ENCODE measurements at regions not wholly inside any gene's neighbourhood (a gene's known extent, or its start where the extent isn't known, plus 50 kb on each side); places are given as distances from the start of the nearest gene placed in this dataset.

DNA sequence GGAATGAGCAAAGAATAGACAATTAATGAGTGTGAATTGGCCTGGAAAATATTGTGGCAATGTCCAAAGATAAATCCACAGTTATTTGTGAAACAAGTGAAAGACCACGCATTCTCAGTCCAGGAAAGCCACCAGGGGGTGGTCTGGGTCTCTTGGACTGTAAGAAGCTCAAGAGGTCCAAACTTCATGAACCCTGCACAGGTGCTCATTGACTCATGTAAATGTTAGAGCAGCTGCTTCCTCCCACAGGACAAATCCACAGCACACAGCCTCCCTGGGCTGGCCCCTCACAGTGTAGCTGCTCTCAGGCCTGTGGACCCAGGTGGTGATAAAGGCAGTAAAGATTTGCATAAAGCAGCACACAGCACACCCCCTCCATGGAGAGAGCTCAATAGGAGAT lies 114.0 kb downstream of the ZNF280B start:
- Histone ChIP-seq H3K27me3 (no peaks in the 10 kb centered on the region), H3K36me3 (no peaks in the 10 kb centered on the region), H3K9me3 (no peaks in the 10 kb centered on the region), H3K4me1 (no peaks in the 10 kb centered on the region), H3K27ac (no peak overlapping the region), H3K4me3 (no peak overlapping the region)
- no peak for DNase-seq
- intact Hi-C loops (cut with DNase I; ENCODE audit: low total_unique reads), result no loop called here
- TF ChIP-seq, protein P1, sequence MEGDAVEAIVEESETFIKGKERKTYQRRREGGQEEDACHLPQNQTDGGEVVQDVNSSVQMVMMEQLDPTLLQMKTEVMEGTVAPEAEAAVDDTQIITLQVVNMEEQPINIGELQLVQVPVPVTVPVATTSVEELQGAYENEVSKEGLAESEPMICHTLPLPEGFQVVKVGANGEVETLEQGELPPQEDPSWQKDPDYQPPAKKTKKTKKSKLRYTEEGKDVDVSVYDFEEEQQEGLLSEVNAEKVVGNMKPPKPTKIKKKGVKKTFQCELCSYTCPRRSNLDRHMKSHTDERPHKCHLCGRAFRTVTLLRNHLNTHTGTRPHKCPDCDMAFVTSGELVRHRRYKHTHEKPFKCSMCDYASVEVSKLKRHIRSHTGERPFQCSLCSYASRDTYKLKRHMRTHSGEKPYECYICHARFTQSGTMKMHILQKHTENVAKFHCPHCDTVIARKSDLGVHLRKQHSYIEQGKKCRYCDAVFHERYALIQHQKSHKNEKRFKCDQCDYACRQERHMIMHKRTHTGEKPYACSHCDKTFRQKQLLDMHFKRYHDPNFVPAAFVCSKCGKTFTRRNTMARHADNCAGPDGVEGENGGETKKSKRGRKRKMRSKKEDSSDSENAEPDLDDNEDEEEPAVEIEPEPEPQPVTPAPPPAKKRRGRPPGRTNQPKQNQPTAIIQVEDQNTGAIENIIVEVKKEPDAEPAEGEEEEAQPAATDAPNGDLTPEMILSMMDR (IDR thresholded peaks at IDR 0.05), result no peak
- no peak for TF ChIP-seq POLR2A (IDR thresholded peaks at IDR 0.05)

DNA sequence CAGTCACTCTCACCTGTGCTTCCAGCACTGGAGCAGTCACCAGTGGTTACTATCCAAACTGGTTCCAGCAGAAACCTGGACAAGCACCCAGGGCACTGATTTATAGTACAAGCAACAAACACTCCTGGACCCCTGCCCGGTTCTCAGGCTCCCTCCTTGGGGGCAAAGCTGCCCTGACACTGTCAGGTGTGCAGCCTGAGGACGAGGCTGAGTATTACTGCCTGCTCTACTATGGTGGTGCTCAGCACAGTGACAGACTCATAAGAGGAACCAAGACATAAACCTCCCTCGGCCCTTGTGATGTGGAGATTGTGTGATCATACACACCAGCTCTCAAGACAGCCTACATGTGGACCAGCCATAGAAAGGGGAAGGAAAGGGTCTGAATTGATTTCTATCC lies 113.3 kb downstream of the ZNF280B start:
- intact Hi-C loops (cut with DNase I; ENCODE audit: low total_unique reads), result no loop called here
- no peak for DNase-seq
- H3K4me1 ChIP-seq, result no peaks in the 10 kb centered on the region
- no peak overlapping the region for H3K27ac ChIP-seq
- no peaks in the 10 kb centered on the region for H3K27me3 ChIP-seq
- TF ChIP-seq POLR2A (IDR thresholded peaks at IDR 0.05), result no peak
- TF ChIP-seq, protein P1 (IDR thresholded peaks at IDR 0.05), result no peak
- no peaks in the 10 kb centered on the region for H3K9me3 ChIP-seq
- no peak overlapping the region for H3K4me3 ChIP-seq
- H3K36me3 ChIP-seq, result no peaks in the 10 kb centered on the region

DNA sequence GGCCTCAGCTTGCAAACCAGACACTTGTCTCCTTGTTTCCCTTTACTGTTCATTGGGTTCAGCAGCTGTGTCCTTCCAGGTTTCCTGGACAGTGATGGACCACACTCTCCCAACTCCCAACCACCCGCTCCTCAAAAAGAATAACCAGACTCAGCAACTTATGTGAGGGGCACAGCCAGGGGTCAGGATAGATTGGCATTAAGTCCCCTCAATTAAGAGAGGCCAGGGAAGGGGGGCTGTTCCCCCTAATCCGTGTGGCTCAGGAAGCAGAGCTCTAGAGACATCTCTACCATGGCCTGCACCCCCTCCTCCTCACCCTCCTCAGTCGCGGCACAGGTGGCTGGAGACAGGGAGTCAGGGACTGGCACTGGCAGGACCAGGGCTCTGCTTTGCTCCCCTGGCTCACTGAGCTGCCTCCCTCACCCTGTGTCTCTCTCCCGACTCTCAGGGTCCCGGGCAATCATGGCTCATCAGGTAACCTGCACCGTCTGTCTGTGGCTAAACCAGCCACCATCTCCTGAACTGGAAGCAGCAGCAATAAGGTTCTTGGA lies 111.7 kb downstream of the ZNF280B start:
- H3K27ac ChIP-seq, result no peak overlapping the region
- intact Hi-C loops (cut with DNase I; ENCODE audit: low total_unique reads), result no loop called here

DNA sequence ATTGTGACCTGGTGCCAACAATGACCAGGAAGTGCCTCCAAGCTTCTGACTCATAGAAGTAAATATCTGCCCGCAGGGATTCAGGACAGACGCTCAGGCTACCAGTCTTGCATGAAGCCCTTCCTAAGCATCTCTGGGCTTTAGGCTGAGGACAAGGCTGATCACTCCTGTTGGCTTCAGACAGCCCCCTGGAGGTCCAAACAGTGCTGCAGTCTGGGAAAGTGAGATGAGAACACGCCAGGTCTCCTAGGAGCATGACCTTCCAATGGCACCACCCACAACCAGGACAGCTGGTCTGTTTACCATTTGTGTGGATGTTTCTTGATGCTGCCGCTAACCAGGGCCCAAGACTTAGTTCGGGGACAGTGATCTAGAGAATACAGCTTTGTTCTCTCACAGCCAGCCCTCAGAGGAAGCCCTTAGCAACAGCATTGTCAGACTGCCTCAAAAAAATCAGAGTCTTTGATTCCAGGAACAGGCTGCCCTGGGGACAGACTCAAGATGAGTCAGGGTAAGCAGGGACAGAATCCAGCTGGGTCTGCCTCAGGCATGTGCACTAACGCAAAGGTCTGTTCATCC lies 111.2 kb downstream of the ZNF280B start:
- Histone ChIP-seq H3K27me3 (no peaks in the 10 kb centered on the region), H3K4me3 (no peak overlapping the region), H3K27ac (no peak overlapping the region), H3K9me3 (no peaks in the 10 kb centered on the region), H3K4me1 (no peaks in the 10 kb centered on the region), H3K36me3 (no peaks in the 10 kb centered on the region)
- intact Hi-C loops (cut with DNase I; ENCODE audit: low total_unique reads), result no loop called here
- no peak for TF ChIP-seq POLR2A (IDR thresholded peaks at IDR 0.05)
- TF ChIP-seq, protein P1 (IDR thresholded peaks at IDR 0.05), result no peak
- DNase-seq, result no peak

More for the DNA sequence above, 111.7 kb downstream of the ZNF280B start:
- Histone ChIP-seq H3K4me3 (no peak overlapping the region), H3K27me3 (no peaks in the 10 kb centered on the region), H3K4me1 (no peaks in the 10 kb centered on the region), H3K9me3 (no peaks in the 10 kb centered on the region), H3K36me3 (no peaks in the 10 kb centered on the region)
- no peak for DNase-seq
- TF ChIP-seq, protein P1 (IDR thresholded peaks at IDR 0.05), result no peak
- TF ChIP-seq POLR2A (IDR thresholded peaks at IDR 0.05), result no peak

DNA sequence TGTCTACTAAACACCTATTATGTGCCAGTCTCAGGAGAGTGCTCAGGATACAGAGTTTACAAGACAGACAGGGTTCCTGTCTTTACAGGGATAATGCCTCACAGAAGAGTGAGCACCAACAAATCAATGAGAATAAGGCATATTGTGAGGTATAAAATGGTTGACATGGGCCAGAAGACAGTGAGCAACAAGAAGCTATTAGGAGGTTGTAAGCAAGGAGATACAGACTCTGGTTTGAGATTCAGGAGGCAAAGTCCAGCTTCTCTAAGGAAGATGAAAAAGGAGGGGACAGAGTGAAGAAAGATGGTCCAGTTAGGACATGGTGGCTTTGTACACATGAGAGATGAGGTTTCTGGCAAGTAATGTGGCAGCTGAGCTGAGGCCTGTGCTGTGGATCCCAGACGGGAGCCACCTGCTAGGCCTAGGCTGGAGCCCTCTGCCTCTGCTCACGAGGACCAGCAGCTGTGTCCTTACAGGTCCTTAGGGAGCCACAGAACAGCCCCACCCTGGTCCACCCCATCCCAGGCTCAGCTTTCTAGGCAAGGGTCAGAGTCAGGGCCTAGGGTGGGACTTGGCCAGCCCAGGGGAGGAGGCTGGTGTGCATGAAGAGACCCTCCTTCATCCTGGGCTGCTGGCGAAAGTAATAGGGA lies 110.5 kb downstream of the ZNF280B start:
- no peaks in the 10 kb centered on the region for H3K4me1 ChIP-seq
- no peaks in the 10 kb centered on the region for H3K27me3 ChIP-seq
- H3K9me3 ChIP-seq, result no peaks in the 10 kb centered on the region
- TF ChIP-seq, protein P1 (IDR thresholded peaks at IDR 0.05), result no peak
- TF ChIP-seq POLR2A (IDR thresholded peaks at IDR 0.05), result no peak
- H3K36me3 ChIP-seq, result no peaks in the 10 kb centered on the region
- intact Hi-C loops (cut with DNase I; ENCODE audit: low total_unique reads), result no loop called here
- no peak overlapping the region for H3K27ac ChIP-seq
- no peak for DNase-seq
- no peak overlapping the region for H3K4me3 ChIP-seq

All from uterus (tissue), 3 donors.